Stimulated activated CD8-positive, alpha-beta memory T cell treated with anti-CD3 and anti-CD28 coated beads, Interleukin-7, amount 100 ng/mL, for 4 hours (primary cell): ENCODE measurements at regions not wholly inside any gene's neighbourhood (a gene's known extent, or its start where the extent isn't known, plus 50 kb on each side); places are given as distances from the start of the nearest gene placed in this dataset.
"Not testable (repeated sequence)": the region's sequence is repeated elsewhere in the genome, so short reads cannot be mapped to it uniquely, and the experiment has no call there.

Experiments
- DNase-seq, 2 donors: peaks; one replicate each; pipeline ENCODE4 v3.0.0-alpha.2; 2020; ENCODE audit warnings: low read depth in 2 of 2

- DNase-seq = no peak
Observed at GRCh38 chr17:71830866-71831265, 290.0 kb upstream of the SOX9 start.

GRCh38 chr17:71842986-71843385 lies 277.8 kb upstream of the SOX9 start:
- DNase-seq = no peak

GRCh38 chr17:71845337-71845736 lies 275.5 kb upstream of the SOX9 start:
- no peak for DNase-seq

GRCh38 chr17:71846561-71847110 lies 274.2 kb upstream of the SOX9 start:
- no peak for DNase-seq

- DNase-seq = no peak
Observed at GRCh38 chr17:71849783-71850768, 270.7 kb upstream of the SOX9 start.

- no peak for DNase-seq
Observed at GRCh38 chr17:71850812-71851211, 270.0 kb upstream of the SOX9 start.

- DNase-seq = no peak
Observed at GRCh38 chr17:71855010-71855409, 265.8 kb upstream of the SOX9 start.

- no peak for DNase-seq
Observed at GRCh38 chr17:71864755-71865154, 256.1 kb upstream of the SOX9 start.

- no peak for DNase-seq
Observed at GRCh38 chr17:71866095-71866494, 254.7 kb upstream of the SOX9 start.

GRCh38 chr17:71869293-71869692 lies 251.5 kb upstream of the SOX9 start:
- no peak for DNase-seq

- DNase-seq = no peak
Observed at GRCh38 chr17:71869841-71870545, 250.8 kb upstream of the SOX9 start.

- no peak for DNase-seq
Observed at GRCh38 chr17:71870546-71870862, 250.3 kb upstream of the SOX9 start.

- DNase-seq = no peak
Observed at GRCh38 chr17:71872843-71873485, 247.9 kb upstream of the SOX9 start.

- not testable (repeated sequence) for DNase-seq
Observed at GRCh38 chr17:71874773-71875172, 246.0 kb upstream of the SOX9 start.

GRCh38 chr17:71878271-71878670 lies 242.5 kb upstream of the SOX9 start:
- DNase-seq = no peak

GRCh38 chr17:71878998-71879397 lies 241.8 kb upstream of the SOX9 start:
- no peak for DNase-seq

GRCh38 chr17:71881041-71881440 lies 239.8 kb upstream of the SOX9 start:
- no peak for DNase-seq

- no peak for DNase-seq
Observed at GRCh38 chr17:71881581-71881980, 239.2 kb upstream of the SOX9 start.

- DNase-seq = no peak
Observed at GRCh38 chr17:71883258-71883657, 237.6 kb upstream of the SOX9 start.

- DNase-seq = no peak
Observed at GRCh38 chr17:71883845-71884244, 237.0 kb upstream of the SOX9 start.

GRCh38 chr17:71885662-71886061 lies 235.2 kb upstream of the SOX9 start:
- no peak for DNase-seq

- no peak for DNase-seq
Observed at GRCh38 chr17:71899317-71899716, 221.5 kb upstream of the SOX9 start.
